HG03575 (cell line): ENCODE measurements at regions not wholly inside any gene's neighbourhood (a gene's known extent, or its start where the extent isn't known, plus 50 kb on each side); places are given as distances from the start of the nearest gene placed in this dataset.

Source experiments
- ATAC-seq: cut with Tn5 transposase; IDR thresholded peaks from one replicate; pipeline ENCODE4 v1.9.1; 2021; ENCODE audit not compliant: unreplicated experiment, insufficient number of reproducible peaks, low FRiP score; ENCODE audit errors: extremely low read depth

DNA sequence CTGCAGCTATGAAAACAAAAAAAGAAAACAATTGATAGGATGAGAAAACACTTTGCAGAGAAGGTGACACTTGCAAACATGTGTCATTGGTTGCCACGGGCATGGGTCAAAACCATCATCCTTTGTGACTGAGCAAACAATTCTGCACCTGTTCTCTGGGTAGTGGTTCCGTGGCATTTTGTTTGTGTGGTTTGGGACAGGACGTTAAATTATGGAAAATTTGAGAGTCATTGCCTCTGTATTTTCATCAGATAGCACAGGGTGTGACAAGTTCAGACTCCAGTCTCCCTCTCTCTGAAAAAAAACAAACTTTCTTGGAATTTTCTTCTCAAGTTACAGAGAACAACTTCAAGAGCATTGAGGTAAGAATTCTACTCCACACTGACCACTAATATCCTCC is 113.4 kb upstream of the HMHB1 start:
- no peak for ATAC-seq

DNA sequence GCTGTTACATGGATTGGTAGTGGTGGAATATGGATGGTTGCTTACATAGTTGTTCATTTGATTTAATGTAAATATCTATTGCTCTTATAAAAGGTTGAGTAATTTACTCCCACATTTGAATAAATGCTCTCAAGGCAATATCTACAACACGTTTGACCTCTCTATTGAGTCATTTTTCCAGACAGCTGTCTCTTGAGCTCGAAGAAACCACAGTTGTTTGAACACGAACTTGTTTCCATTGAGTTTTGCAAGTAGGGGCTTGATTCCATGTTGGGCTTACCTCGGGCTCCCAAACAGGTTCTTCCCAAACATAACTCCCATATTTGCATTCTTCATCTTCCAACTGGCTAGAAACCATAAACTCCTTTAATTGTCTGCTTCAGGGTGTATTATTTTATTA is 115.0 kb upstream of the HMHB1 start:
- ATAC-seq = no peak

GRCh38 chr5:143695941-143696340 is 116.0 kb upstream of the HMHB1 start:
- no peak for ATAC-seq

- ATAC-seq = no peak
Measured at GRCh38 chr5:143695244-143695864, 116.6 kb upstream of the HMHB1 start.

DNA sequence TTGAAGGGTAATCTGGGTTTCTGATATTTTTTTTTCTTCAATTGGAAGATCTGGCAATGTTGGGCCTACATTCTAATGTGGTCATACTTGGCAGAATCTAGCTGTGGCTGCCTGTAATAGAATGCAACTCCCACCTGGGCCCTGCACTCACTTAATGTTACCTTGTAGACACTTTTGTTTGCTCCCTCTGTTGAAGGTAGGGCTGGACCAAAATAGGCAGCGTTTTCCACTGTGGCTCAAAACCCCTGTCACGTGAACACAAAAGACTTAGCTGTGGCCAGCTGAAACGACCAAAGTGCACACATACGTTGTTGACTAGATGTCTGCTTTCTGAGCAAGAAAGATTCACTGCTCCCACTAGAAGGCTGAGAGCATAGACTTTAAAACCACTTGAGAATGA is 117.6 kb upstream of the HMHB1 start:
- ATAC-seq = no peak

DNA sequence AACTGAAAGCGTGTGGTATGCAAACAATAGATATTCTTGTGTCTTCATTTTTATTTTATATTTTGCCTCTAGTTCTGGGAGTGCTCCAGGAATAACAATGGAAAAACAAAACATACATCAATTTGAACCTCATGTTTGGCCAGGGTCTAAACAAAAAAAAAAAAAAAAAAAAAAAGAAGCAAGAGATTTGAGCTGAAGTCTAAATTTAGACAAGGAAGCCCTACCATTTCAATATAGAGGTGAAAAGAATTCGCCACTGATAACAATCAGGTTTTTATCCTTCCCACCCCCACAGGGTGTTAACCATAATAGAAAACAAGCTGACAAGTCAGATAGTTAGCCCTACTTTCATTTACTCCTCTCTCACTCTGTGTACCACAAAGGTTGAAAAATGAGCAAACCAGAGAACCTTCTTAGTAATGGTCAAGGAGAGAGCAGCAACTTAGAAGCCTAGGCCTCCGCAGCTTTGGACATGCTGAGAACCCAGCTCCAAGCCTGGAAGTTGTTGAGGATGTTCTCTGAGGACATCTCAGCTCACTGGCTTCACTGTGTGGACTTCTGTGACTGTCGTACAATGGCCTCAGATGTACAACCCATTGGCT is 118.2 kb upstream of the HMHB1 start:
- no peak for ATAC-seq

GRCh38 chr5:143692342-143692741 is 119.6 kb upstream of the HMHB1 start:
- no peak for ATAC-seq

GRCh38 chr5:143691945-143692290 is 120.0 kb upstream of the HMHB1 start:
- ATAC-seq = no peak

- no peak for ATAC-seq
Measured at GRCh38 chr5:143691287-143691944, 120.5 kb upstream of the HMHB1 start.

- no peak for ATAC-seq
Measured at GRCh38 chr5:143687604-143688003, 124.4 kb upstream of the HMHB1 start.

DNA sequence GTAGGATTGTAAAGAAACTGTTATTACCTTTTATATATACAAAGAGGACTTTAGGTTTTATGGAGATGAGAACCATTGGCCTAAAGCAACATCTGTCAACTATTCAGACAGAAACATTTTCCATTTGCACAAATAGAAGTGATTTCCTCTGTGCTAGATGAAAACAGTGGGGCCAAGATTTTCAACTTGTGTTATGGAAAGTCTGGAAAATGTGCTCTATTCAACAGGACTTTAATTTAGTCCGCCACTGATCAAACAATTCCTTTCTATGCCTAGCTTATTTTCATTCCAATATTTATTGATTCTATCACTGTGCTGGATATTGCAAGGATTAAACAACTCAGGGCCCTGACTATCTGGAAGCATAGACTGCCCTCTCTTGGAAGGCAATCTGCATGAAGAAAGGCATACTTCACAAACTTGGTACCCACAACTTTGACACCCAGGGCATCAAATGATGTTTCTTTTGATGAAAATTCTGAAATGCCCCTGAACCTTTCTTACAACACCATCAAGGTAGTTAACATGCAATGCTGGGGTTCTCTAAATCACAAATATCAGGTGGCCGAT is 126.6 kb upstream of the HMHB1 start:
- ATAC-seq = no peak

DNA sequence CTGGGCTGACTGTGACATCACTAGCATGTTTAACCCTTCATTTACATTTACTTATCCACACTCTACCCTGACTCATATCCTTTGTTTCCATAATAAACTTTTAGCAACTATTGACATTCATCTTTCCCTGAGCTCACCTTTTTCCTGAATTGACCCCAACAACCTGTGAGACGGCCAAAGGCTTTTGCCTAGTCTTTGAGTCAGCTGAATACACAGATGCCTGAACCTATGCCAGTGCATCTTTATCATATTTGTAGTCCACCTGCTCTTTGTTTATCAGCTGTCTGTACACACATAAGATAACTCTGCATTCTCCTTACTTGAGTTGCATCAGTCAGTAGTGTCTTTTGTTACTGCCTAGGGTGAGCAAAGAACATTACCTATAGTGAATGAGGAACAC is 128.5 kb upstream of the HMHB1 start:
- no peak for ATAC-seq

- ATAC-seq = no peak
Measured at GRCh38 chr5:143682929-143683386, 129.0 kb upstream of the HMHB1 start.

GRCh38 chr5:143682246-143682905 is 129.6 kb upstream of the HMHB1 start:
- ATAC-seq = no peak

- no peak for ATAC-seq
Measured at GRCh38 chr5:143680672-143681259, 131.2 kb upstream of the HMHB1 start.

- no peak for ATAC-seq
Measured at GRCh38 chr5:143679777-143680176, 132.2 kb upstream of the HMHB1 start.

- no peak for ATAC-seq
Measured at GRCh38 chr5:143678148-143678905, 133.6 kb upstream of the HMHB1 start.

- ATAC-seq = no peak
Measured at GRCh38 chr5:143677403-143677802, 134.6 kb upstream of the HMHB1 start.

GRCh38 chr5:143676802-143677201 is 135.2 kb upstream of the HMHB1 start:
- no peak for ATAC-seq
